Stimulated activated naive CD8-positive, alpha-beta T cell treated with anti-CD3 and anti-CD28 coated beads, Interleukin-15, amount 100 ng/mL, for 72 hours (primary cell): ENCODE measurements at regions not wholly inside any gene's neighbourhood (a gene's known extent, or its start where the extent isn't known, plus 50 kb on each side); places are given as distances from the start of the nearest gene placed in this dataset.
A peak's percentile ranks its signal among the peaks of the same experiment; 100 is the strongest.
"Not testable (repeated sequence)": the region's sequence is repeated elsewhere in the genome, so short reads cannot be mapped to it uniquely, and the experiment has no call there.

Experiments used
- ATAC-seq: fragments of 150-1000 bp; cut with Tn5 transposase; 2 replicates; pipeline ENCODE4 v1.10.0; 2021; ENCODE audit warnings: mild to moderate bottlenecking, moderate library complexity
- DNase-seq, 2 donors: peaks; one replicate each; pipeline ENCODE4 v3.0.0; 2021 to 2022
- H3K27ac Mint-ChIP-seq, 2 donors: one replicate each; pipeline ENCODE4 v1.8.0; 2022; ENCODE audit warnings: mild to moderate bottlenecking in 2 of 2, mixed read lengths in 2 of 2, moderate library complexity in 2 of 2
- H3K27me3 Mint-ChIP-seq: one replicate; pipeline ENCODE4 v1.8.0; 2022; ENCODE audit warnings: mixed read lengths
- H3K4me1 Mint-ChIP-seq: one replicate; pipeline ENCODE4 v1.8.0; 2022; ENCODE audit warnings: mild to moderate bottlenecking, mixed read lengths
- H3K4me3 Mint-ChIP-seq, 2 donors: one replicate each; pipeline ENCODE4 v1.8.0; 2022; ENCODE audit warnings: mild to moderate bottlenecking in 2 of 2, mixed read lengths in 2 of 2, moderate library complexity in 1 of 2
- H3K9me3 Mint-ChIP-seq, 2 donors: one replicate each; pipeline ENCODE4 v1.8.0; 2022; ENCODE audit warnings: mixed read lengths in 2 of 2

- not testable (repeated sequence) for H3K9me3 Mint-ChIP-seq, H3K4me1 Mint-ChIP-seq, H3K4me3 Mint-ChIP-seq, DNase-seq, ATAC-seq, H3K27ac Mint-ChIP-seq
- H3K27me3 Mint-ChIP-seq = peaks cover 15% of the 10 kb centered on the region
Measured at GRCh38 chr6:147651-148050, 144.6 kb upstream of the DUSP22 start.

- DNase-seq (peak; percentile 94 to 98), ATAC-seq (peak; percentile 91)
- not testable (repeated sequence) for H3K9me3 Mint-ChIP-seq, H3K4me3 Mint-ChIP-seq, H3K27ac Mint-ChIP-seq
- Mint-ChIP-seq H3K27me3 (peaks cover 22% of the 10 kb centered on the region), H3K4me1 (peaks cover 14% of the 10 kb centered on the region)
Measured at GRCh38 chr6:148051-148984, 144.0 kb upstream of the DUSP22 start.

GRCh38 chr6:150147-150546 lies 142.1 kb upstream of the DUSP22 start:
- Mint-ChIP-seq H3K4me1 (peaks cover 23% of the 10 kb centered on the region), H3K27me3 (peaks cover 38% of the 10 kb centered on the region)
- not testable (repeated sequence) for H3K27ac Mint-ChIP-seq, H3K4me3 Mint-ChIP-seq, ATAC-seq, DNase-seq, H3K9me3 Mint-ChIP-seq

- Mint-ChIP-seq H3K4me1 (peaks cover 39% of the 10 kb centered on the region), H3K27me3 (peaks cover 46% of the 10 kb centered on the region)
- not testable (repeated sequence) for H3K9me3 Mint-ChIP-seq, DNase-seq, H3K27ac Mint-ChIP-seq, ATAC-seq, H3K4me3 Mint-ChIP-seq
Measured at GRCh38 chr6:152436-152835, 139.9 kb upstream of the DUSP22 start.

- H3K4me1 Mint-ChIP-seq = peaks cover 39% of the 10 kb centered on the region
- H3K4me3 Mint-ChIP-seq, H3K27ac Mint-ChIP-seq, H3K9me3 Mint-ChIP-seq, ATAC-seq, DNase-seq: not testable (repeated sequence)
- H3K27me3 Mint-ChIP-seq = peaks cover 46% of the 10 kb centered on the region
Measured at GRCh38 chr6:153026-153425, 139.3 kb upstream of the DUSP22 start.

- H3K9me3 Mint-ChIP-seq, ATAC-seq, DNase-seq, H3K27ac Mint-ChIP-seq, H3K4me3 Mint-ChIP-seq: not testable (repeated sequence)
- Mint-ChIP-seq H3K27me3 (peaks cover 53% of the 10 kb centered on the region), H3K4me1 (peaks cover 39% of the 10 kb centered on the region)
Measured at GRCh38 chr6:153867-154266, 138.4 kb upstream of the DUSP22 start.

GRCh38 chr6:154321-155092 lies 137.8 kb upstream of the DUSP22 start:
- ATAC-seq = not testable (repeated sequence)

GRCh38 chr6:156010-156409 lies 136.3 kb upstream of the DUSP22 start:
- H3K4me1 Mint-ChIP-seq = peaks cover 39% of the 10 kb centered on the region
- no peaks in the 10 kb centered on the region for H3K9me3 Mint-ChIP-seq
- DNase-seq = no peak
- H3K27ac Mint-ChIP-seq = no peak overlapping the region
- peaks cover 74% of the 10 kb centered on the region for H3K27me3 Mint-ChIP-seq
- no peak overlapping the region for H3K4me3 Mint-ChIP-seq
- ATAC-seq = no peak

More at GRCh38 chr6:154321-155092, 137.8 kb upstream of the DUSP22 start:
- H3K9me3 Mint-ChIP-seq, H3K4me3 Mint-ChIP-seq, H3K27ac Mint-ChIP-seq, DNase-seq: not testable (repeated sequence)
- Mint-ChIP-seq H3K27me3 (peaks cover 59% of the 10 kb centered on the region), H3K4me1 (peaks cover 39% of the 10 kb centered on the region)

- H3K27me3 Mint-ChIP-seq = peaks cover 74% of the 10 kb centered on the region
- H3K4me1 Mint-ChIP-seq = peaks cover 36% of the 10 kb centered on the region
- not testable (repeated sequence) for H3K4me3 Mint-ChIP-seq, H3K27ac Mint-ChIP-seq, H3K9me3 Mint-ChIP-seq
- ATAC-seq (peak; percentile 53), DNase-seq (peak; percentile 17 to 35)
Measured at GRCh38 chr6:156441-157140, 135.7 kb upstream of the DUSP22 start.

- ATAC-seq, H3K27ac Mint-ChIP-seq, H3K9me3 Mint-ChIP-seq: not testable (repeated sequence)
- H3K4me3 Mint-ChIP-seq = peak overlapping the region in 1 of 2 donors; percentile 30
- peaks cover 68% of the 10 kb centered on the region for H3K27me3 Mint-ChIP-seq
- peaks cover 31% of the 10 kb centered on the region for H3K4me1 Mint-ChIP-seq
- DNase-seq = peak in 1 of 2 donors; percentile 36
Measured at GRCh38 chr6:157176-157575, 135.1 kb upstream of the DUSP22 start.

GRCh38 chr6:161657-162056 lies 130.6 kb upstream of the DUSP22 start:
- DNase-seq, H3K4me3 Mint-ChIP-seq, H3K27ac Mint-ChIP-seq, H3K9me3 Mint-ChIP-seq, ATAC-seq, H3K4me1 Mint-ChIP-seq: not testable (repeated sequence)
- peaks cover 32% of the 10 kb centered on the region for H3K27me3 Mint-ChIP-seq

- ATAC-seq = no peak
- H3K27ac Mint-ChIP-seq = no peak overlapping the region
Measured at GRCh38 chr6:164720-165119, 127.6 kb upstream of the DUSP22 start.

GRCh38 chr6:165263-165662 lies 127.0 kb upstream of the DUSP22 start:
- Mint-ChIP-seq H3K4me3 (no peak overlapping the region), H3K27me3 (peaks cover 12% of the 10 kb centered on the region), H3K4me1 (no peaks in the 10 kb centered on the region), H3K27ac (no peak overlapping the region), H3K9me3 (no peaks in the 10 kb centered on the region)
- no peak for DNase-seq
- ATAC-seq = no peak

More at GRCh38 chr6:164720-165119, 127.6 kb upstream of the DUSP22 start:
- Mint-ChIP-seq H3K4me3 (no peak overlapping the region), H3K27me3 (peaks cover 18% of the 10 kb centered on the region), H3K4me1 (no peaks in the 10 kb centered on the region), H3K9me3 (no peaks in the 10 kb centered on the region)
- DNase-seq = no peak

GRCh38 chr6:165906-166305 lies 126.4 kb upstream of the DUSP22 start:
- H3K4me1 Mint-ChIP-seq = no peaks in the 10 kb centered on the region
- H3K27ac Mint-ChIP-seq = no peak overlapping the region
- no peaks in the 10 kb centered on the region for H3K9me3 Mint-ChIP-seq
- peaks cover 6% of the 10 kb centered on the region for H3K27me3 Mint-ChIP-seq
- no peak overlapping the region for H3K4me3 Mint-ChIP-seq
- ATAC-seq (no peak), DNase-seq (no peak)

GRCh38 chr6:168865-169455 lies 123.3 kb upstream of the DUSP22 start:
- Mint-ChIP-seq H3K9me3 (peaks cover 16 to 18% of the 10 kb centered on the region in 2 donors), H3K27ac (no peak overlapping the region), H3K4me1 (no peaks in the 10 kb centered on the region), H3K4me3 (no peak overlapping the region), H3K27me3 (no peaks in the 10 kb centered on the region)
- ATAC-seq (no peak), DNase-seq (no peak)
